ENCODE measurements at regions not wholly inside any gene's neighbourhood (a gene's known extent, or its start where the extent isn't known, plus 50 kb on each side); places are given as distances from the start of the nearest gene placed in this dataset.
"Not testable (repeated sequence)": the region's sequence is repeated elsewhere in the genome, so short reads cannot be mapped to it uniquely, and the experiment has no call there.

- intact Hi-C loops (cut with micrococcal nuclease), result no loop called here
These were observed 206.8 kb upstream of the TPRG1 start for GRCh38 chr3:188964957-188965356.

GRCh38 chr3:188972310-188972709 is 199.5 kb upstream of the TPRG1 start:
- intact Hi-C loops (cut with micrococcal nuclease), result no loop called here

- intact Hi-C loops (cut with micrococcal nuclease), result no loop called here
These were observed 196.7 kb upstream of the TPRG1 start for GRCh38 chr3:188974856-188975599.

- intact Hi-C loops (cut with micrococcal nuclease), result no loop called here
These were observed 196.0 kb upstream of the TPRG1 start for GRCh38 chr3:188975600-188976314.

- intact Hi-C loops (cut with micrococcal nuclease), result no loop called here
These were observed 195.4 kb upstream of the TPRG1 start for GRCh38 chr3:188976407-188976806.

GRCh38 chr3:188978421-188979171 is 193.2 kb upstream of the TPRG1 start:
- intact Hi-C loops (cut with micrococcal nuclease), result no loop called here

- intact Hi-C loops (cut with micrococcal nuclease), result no loop called here
These were observed 192.5 kb upstream of the TPRG1 start for GRCh38 chr3:188979248-188979647.

- intact Hi-C loops (cut with micrococcal nuclease), result no loop called here
These were observed 192.0 kb upstream of the TPRG1 start for GRCh38 chr3:188979669-188980310.

GRCh38 chr3:188993181-188993580 is 178.6 kb upstream of the TPRG1 start:
- intact Hi-C loops (cut with micrococcal nuclease), result no loop called here

GRCh38 chr3:189001559-189001958 is 170.2 kb upstream of the TPRG1 start:
- intact Hi-C loops (cut with micrococcal nuclease), result no loop called here

GRCh38 chr3:189003410-189003809 is 168.4 kb upstream of the TPRG1 start:
- intact Hi-C loops (cut with micrococcal nuclease), result no loop called here

- intact Hi-C loops (cut with micrococcal nuclease), result loop anchor here (2.0 kb wide), 1 partner anchor 27 kb away; no protein-coding TSS in a partner anchor
These were observed 158.4 kb upstream of the TPRG1 start for GRCh38 chr3:189013224-189013888.

- intact Hi-C loops (cut with micrococcal nuclease), result no loop called here
These were observed 157.2 kb upstream of the TPRG1 start for GRCh38 chr3:189014526-189014925.

GRCh38 chr3:189022576-189023466 is 148.9 kb upstream of the TPRG1 start:
- intact Hi-C loops (cut with micrococcal nuclease), result not testable (repeated sequence)

GRCh38 chr3:189025866-189026265 is 145.9 kb upstream of the TPRG1 start:
- intact Hi-C loops (cut with micrococcal nuclease), result no loop called here

GRCh38 chr3:189027626-189028155 is 144.1 kb upstream of the TPRG1 start:
- intact Hi-C loops (cut with micrococcal nuclease), result no loop called here

GRCh38 chr3:189038773-189039745 is 132.7 kb upstream of the TPRG1 start:
- intact Hi-C loops (cut with micrococcal nuclease), result no loop called here

- intact Hi-C loops (cut with micrococcal nuclease), result loop anchor here (1.0 to 10.0 kb wide), 20 partner anchors 10 to 1996 kb away; partner anchors contain the start of genes LPP, RPL39L and RTP4
These were observed 131.0 kb upstream of the TPRG1 start for GRCh38 chr3:189040656-189041335.

Measured in T-helper 1 cell treated with Interleukin-12 subunit alpha and Interleukin-12 subunit beta and Interleukin-4 antibody, amounts not matched to agents 30 ng/mL and 1 ng/mL, for 36 hours (primary cell).